Common myeloid progenitor, CD34-positive (primary cell): ENCODE measurements at regions not wholly inside any gene's neighbourhood (a gene's known extent, or its start where the extent isn't known, plus 50 kb on each side); places are given as distances from the start of the nearest gene placed in this dataset.

Source experiments
- CTCF ChIA-PET: fragments of 350-600 bp; sonication (Branson Sonifier 250); formaldehyde crosslinking; loops from one replicate; lab custom pipeline; 2021; ENCODE audit warnings: antibody characterized with exemption; lab: Charles Lee
- POLR2A ChIA-PET: fragments of 350-600 bp; sonication (Branson Sonifier 250); formaldehyde crosslinking; loops from one replicate; lab custom pipeline; 2021; ENCODE audit warnings: antibody characterized with exemption; lab: Charles Lee
- DNase-seq, 3 donors: peaks; one replicate each; pipeline versions ENCODE4 v3.0.0 to v3.0.0-alpha.2; 2013
- H3K27ac ChIP-seq, 2 experiments: 1 replicate in 1 of 2; 2 replicates in 1 of 2; pipeline ENCODE4 v1.7.0; 2013; ENCODE audit warnings: inconsistent platforms in 2 of 2, low read length in 2 of 2, mild to moderate bottlenecking in 2 of 2, low read depth in 1 of 2, moderate library complexity in 1 of 2; ENCODE audit not compliant: severe bottlenecking in 2 of 2, insufficient read depth in 1 of 2, poor library complexity in 1 of 2
- H3K27me3 ChIP-seq, 5 experiments: replicated peaks in 2 of 5; 1 replicate in 3 of 5; 2 replicates in 2 of 5; pipeline versions ENCODE4 v1.6.1 to v1.7.0; 2013; ENCODE audit warnings: low read length in 4 of 5, mild to moderate bottlenecking in 2 of 5, moderate library complexity in 2 of 5, inconsistent platforms in 1 of 5; ENCODE audit not compliant: insufficient read depth in 5 of 5, control insufficient read depth in 4 of 5
- H3K36me3 ChIP-seq, 4 experiments: 1 replicate in 2 of 4; 2 replicates in 2 of 4; pipeline versions ENCODE4 v1.6.1 to v1.7.0; 2013; ENCODE audit warnings: low read length in 3 of 4, control low read depth in 1 of 4, mild to moderate bottlenecking in 1 of 4; ENCODE audit not compliant: control insufficient read depth in 4 of 4, insufficient read depth in 4 of 4
- H3K4me1 ChIP-seq, 4 experiments: 1 replicate in 3 of 4; 2 replicates in 1 of 4; pipeline versions ENCODE4 v1.6.1 to v1.7.1; 2013; ENCODE audit warnings: low read length in 3 of 4, mild to moderate bottlenecking in 3 of 4, control low read depth in 1 of 4, inconsistent platforms in 1 of 4, moderate library complexity in 1 of 4; ENCODE audit not compliant: control insufficient read depth in 4 of 4, insufficient read depth in 4 of 4; ENCODE audit errors: control extremely low read depth in 1 of 4
- H3K4me3 ChIP-seq, 7 experiments: 1 replicate in 4 of 7; 2 replicates in 3 of 7; pipeline versions ENCODE4 v1.5.1 to v1.7.0; 2013; ENCODE audit warnings: mild to moderate bottlenecking in 7 of 7, low read length in 6 of 7, moderate library complexity in 6 of 7, inconsistent platforms in 2 of 7, low read depth in 2 of 7, control low read depth in 1 of 7; ENCODE audit not compliant: insufficient read depth in 4 of 7, control insufficient read depth in 1 of 7; ENCODE audit errors: extremely low read depth in 1 of 7
- H3K9me3 ChIP-seq, 5 experiments: 1 replicate in 4 of 5; 2 replicates in 1 of 5; pipeline versions ENCODE4 v1.6.1 to v1.7.1; 2013; ENCODE audit warnings: low read length in 4 of 5, mild to moderate bottlenecking in 2 of 5, inconsistent platforms in 1 of 5, low read depth in 1 of 5, moderate library complexity in 1 of 5; ENCODE audit not compliant: control insufficient read depth in 4 of 5, insufficient read depth in 2 of 5; ENCODE audit errors: control extremely low read depth in 1 of 5
- WGBS: methylation state at CpG from one replicate; pipeline ENCODE4 v1.1.5; 2013; ENCODE audit not compliant: insufficient coverage; 5-methylcytosine and 5-hydroxymethylcytosine counted together

GRCh38 chr5:90287036-90287435 is 122.5 kb downstream of the CETN3 start:
- no peaks in the 10 kb centered on the region for H3K27me3 ChIP-seq
- H3K4me1 ChIP-seq = no peaks in the 10 kb centered on the region
- ChIA-PET CTCF (no interaction called here), POLR2A (no interaction called here)
- WGBS = 80% methylated on average over 1 of the region's 1 CpG
- no peak overlapping the region for H3K4me3 ChIP-seq
- no peaks in the 10 kb centered on the region for H3K9me3 ChIP-seq
- DNase-seq = no peak
- H3K27ac ChIP-seq = no peak overlapping the region
- no peaks in the 10 kb centered on the region for H3K36me3 ChIP-seq

GRCh38 chr5:90285581-90285980 is 124.0 kb downstream of the CETN3 start:
- Histone ChIP-seq H3K4me3 (no peak overlapping the region), H3K27ac (no peak overlapping the region), H3K27me3 (no peaks in the 10 kb centered on the region), H3K36me3 (no peaks in the 10 kb centered on the region), H3K4me1 (no peaks in the 10 kb centered on the region), H3K9me3 (no peaks in the 10 kb centered on the region)
- 100% methylated on average over 1 of the region's 1 CpG for WGBS
- ChIA-PET POLR2A (no interaction called here), CTCF (interaction anchor here (1.1 kb wide), 1 partner anchor 15 kb away, joined by 3 read pairs; no protein-coding TSS in a partner anchor)
- DNase-seq = no peak

- no peak overlapping the region for H3K27ac ChIP-seq
- WGBS = 100% methylated on average over 1 of the region's 1 CpG
- POLR2A ChIA-PET = no interaction called here
Observed at GRCh38 chr5:90284375-90284774, 125.2 kb downstream of the CETN3 start.

GRCh38 chr5:90279091-90279490 is 130.5 kb downstream of the CETN3 start:
- Histone ChIP-seq H3K9me3 (no peaks in the 10 kb centered on the region), H3K36me3 (no peaks in the 10 kb centered on the region), H3K27me3 (no peaks in the 10 kb centered on the region), H3K4me3 (no peak overlapping the region), H3K27ac (no peak overlapping the region), H3K4me1 (peaks cover 0 to 3% (median 0%) of the 10 kb centered on the region in 4 experiments)
- ChIA-PET CTCF (no interaction called here), POLR2A (no interaction called here)
- 100% methylated on average over 1 of the region's 3 CpGs for WGBS
- DNase-seq = no peak

More at GRCh38 chr5:90284375-90284774, 125.2 kb downstream of the CETN3 start:
- no peaks in the 10 kb centered on the region for H3K27me3 ChIP-seq
- H3K4me3 ChIP-seq = no peak overlapping the region
- no peaks in the 10 kb centered on the region for H3K4me1 ChIP-seq
- CTCF ChIA-PET = no interaction called here
- no peaks in the 10 kb centered on the region for H3K36me3 ChIP-seq
- DNase-seq = no peak
- H3K9me3 ChIP-seq = no peaks in the 10 kb centered on the region

GRCh38 chr5:90274216-90274615 is 135.3 kb downstream of the CETN3 start:
- CTCF ChIA-PET = no interaction called here
- POLR2A ChIA-PET = no interaction called here
- H3K36me3 ChIP-seq = no peaks in the 10 kb centered on the region
- DNase-seq = no peak
- H3K4me1 ChIP-seq = peaks cover 0 to 6% (median under 1%) of the 10 kb centered on the region in 4 experiments
- WGBS = no CpG with 5 or more reads among the region's 2 CpGs
- no peak overlapping the region for H3K4me3 ChIP-seq
- no peak overlapping the region for H3K27ac ChIP-seq
- H3K27me3 ChIP-seq = no peaks in the 10 kb centered on the region
- no peaks in the 10 kb centered on the region for H3K9me3 ChIP-seq

GRCh38 chr5:90267646-90268045 is 141.9 kb downstream of the CETN3 start:
- ChIA-PET CTCF (interaction anchor here (5.5 kb wide), 1 partner anchor 1540 kb away, joined by 80 read pairs; no protein-coding TSS in a partner anchor), POLR2A (no interaction called here)

GRCh38 chr5:90265545-90265857 is 144.1 kb downstream of the CETN3 start:
- Histone ChIP-seq H3K27ac (no peak overlapping the region), H3K9me3 (no peaks in the 10 kb centered on the region), H3K4me1 (peaks cover 0 to 4% (median 2%) of the 10 kb centered on the region in 4 experiments), H3K36me3 (no peaks in the 10 kb centered on the region), H3K27me3 (no peaks in the 10 kb centered on the region), H3K4me3 (no peak overlapping the region)
- ChIA-PET CTCF (interaction anchor here (0.6 to 5.5 kb wide), 9 partner anchors 10 to 1575 kb away, joined by 3 to 80 read pairs (median 3); no protein-coding TSS in a partner anchor), POLR2A (no interaction called here)
- no CpG with 5 or more reads among the region's 1 CpG for WGBS
- no peak for DNase-seq

More at GRCh38 chr5:90267646-90268045, 141.9 kb downstream of the CETN3 start:
- peaks cover 0 to 5% (median 2%) of the 10 kb centered on the region in 4 experiments for H3K4me1 ChIP-seq
- no peak overlapping the region for H3K27ac ChIP-seq
- no peaks in the 10 kb centered on the region for H3K36me3 ChIP-seq
- no peak overlapping the region for H3K4me3 ChIP-seq
- DNase-seq = no peak
- H3K9me3 ChIP-seq = no peaks in the 10 kb centered on the region
- WGBS = no CpG with 5 or more reads among the region's 8 CpGs
- no peaks in the 10 kb centered on the region for H3K27me3 ChIP-seq
